ENCODE measurements at regions not wholly inside any gene's neighbourhood (a gene's known extent, or its start where the extent isn't known, plus 50 kb on each side); places are given as distances from the start of the nearest gene placed in this dataset.

DNA sequence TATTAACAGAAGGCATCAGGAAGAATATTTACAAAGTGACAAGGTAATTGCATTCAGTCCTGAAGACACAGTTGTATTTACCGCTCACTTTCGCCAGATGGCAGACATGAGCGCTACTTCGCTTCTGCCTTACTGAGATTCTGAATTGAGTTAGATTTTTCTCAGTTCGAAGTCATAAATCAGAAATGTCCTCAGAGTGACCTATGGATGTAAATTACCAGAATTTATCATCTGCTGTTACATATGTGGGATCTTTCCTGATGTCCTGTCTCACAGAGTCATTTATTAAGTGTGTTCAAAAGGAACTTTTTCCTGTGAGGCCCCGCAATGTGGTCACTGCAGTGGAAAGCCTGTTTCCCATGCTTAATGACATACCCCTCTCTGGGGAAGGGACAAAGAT, 97.3 kb upstream of the DCLK2 start:
- TF ChIP-seq, protein P1, sequence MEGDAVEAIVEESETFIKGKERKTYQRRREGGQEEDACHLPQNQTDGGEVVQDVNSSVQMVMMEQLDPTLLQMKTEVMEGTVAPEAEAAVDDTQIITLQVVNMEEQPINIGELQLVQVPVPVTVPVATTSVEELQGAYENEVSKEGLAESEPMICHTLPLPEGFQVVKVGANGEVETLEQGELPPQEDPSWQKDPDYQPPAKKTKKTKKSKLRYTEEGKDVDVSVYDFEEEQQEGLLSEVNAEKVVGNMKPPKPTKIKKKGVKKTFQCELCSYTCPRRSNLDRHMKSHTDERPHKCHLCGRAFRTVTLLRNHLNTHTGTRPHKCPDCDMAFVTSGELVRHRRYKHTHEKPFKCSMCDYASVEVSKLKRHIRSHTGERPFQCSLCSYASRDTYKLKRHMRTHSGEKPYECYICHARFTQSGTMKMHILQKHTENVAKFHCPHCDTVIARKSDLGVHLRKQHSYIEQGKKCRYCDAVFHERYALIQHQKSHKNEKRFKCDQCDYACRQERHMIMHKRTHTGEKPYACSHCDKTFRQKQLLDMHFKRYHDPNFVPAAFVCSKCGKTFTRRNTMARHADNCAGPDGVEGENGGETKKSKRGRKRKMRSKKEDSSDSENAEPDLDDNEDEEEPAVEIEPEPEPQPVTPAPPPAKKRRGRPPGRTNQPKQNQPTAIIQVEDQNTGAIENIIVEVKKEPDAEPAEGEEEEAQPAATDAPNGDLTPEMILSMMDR (conservative IDR thresholded peaks at IDR 0.05): peak; percentile 66
- no peak for TF ChIP-seq EZH2 (IDR thresholded peaks at IDR 0.05; ENCODE audit: low read depth)
